MM.1S (cell line): ENCODE measurements at regions not wholly inside any gene's neighbourhood (a gene's known extent, or its start where the extent isn't known, plus 50 kb on each side); places are given as distances from the start of the nearest gene placed in this dataset.

Experiments
- EZH2phosphoT487 ChIP-seq: fragments of 300-600 bp; sonication (generic); IDR thresholded peaks from 2 replicates; pipeline ENCODE4 v1.6.1; 2018; ENCODE audit warnings: antibody characterized with exemption, low read length
- TF ChIP-seq, protein P1 (sequence below): fragments of 300-600 bp; sonication (generic); IDR thresholded peaks from 2 replicates; pipeline ENCODE4 v1.5.1; 2016; ENCODE audit warnings: antibody characterized with exemption, low read length, mixed read lengths

DNA sequence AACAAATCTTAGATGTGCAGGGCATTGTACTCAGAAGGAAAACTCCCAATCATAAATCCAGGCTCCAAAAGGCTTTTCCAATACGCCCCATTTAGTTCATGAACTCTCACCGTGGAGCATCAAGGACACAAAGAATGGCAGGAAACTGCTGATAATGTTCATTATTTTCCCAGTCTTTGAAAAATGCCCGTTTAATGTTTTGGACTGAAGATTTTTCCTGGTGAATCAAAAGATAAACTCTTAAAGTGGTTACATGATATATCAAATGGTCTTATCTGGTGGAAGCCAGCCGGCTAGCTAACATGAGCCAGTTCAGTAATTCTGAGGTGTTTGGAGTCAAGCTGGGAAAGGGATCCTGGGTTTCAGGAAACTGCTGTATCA, 62.1 kb upstream of the AP1S2 start:
- TF ChIP-seq, protein P1, sequence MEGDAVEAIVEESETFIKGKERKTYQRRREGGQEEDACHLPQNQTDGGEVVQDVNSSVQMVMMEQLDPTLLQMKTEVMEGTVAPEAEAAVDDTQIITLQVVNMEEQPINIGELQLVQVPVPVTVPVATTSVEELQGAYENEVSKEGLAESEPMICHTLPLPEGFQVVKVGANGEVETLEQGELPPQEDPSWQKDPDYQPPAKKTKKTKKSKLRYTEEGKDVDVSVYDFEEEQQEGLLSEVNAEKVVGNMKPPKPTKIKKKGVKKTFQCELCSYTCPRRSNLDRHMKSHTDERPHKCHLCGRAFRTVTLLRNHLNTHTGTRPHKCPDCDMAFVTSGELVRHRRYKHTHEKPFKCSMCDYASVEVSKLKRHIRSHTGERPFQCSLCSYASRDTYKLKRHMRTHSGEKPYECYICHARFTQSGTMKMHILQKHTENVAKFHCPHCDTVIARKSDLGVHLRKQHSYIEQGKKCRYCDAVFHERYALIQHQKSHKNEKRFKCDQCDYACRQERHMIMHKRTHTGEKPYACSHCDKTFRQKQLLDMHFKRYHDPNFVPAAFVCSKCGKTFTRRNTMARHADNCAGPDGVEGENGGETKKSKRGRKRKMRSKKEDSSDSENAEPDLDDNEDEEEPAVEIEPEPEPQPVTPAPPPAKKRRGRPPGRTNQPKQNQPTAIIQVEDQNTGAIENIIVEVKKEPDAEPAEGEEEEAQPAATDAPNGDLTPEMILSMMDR, result no peak
- no peak for TF ChIP-seq EZH2phosphoT487
